SU-DHL-6 (cell line): ENCODE measurements at regions not wholly inside any gene's neighbourhood (a gene's known extent, or its start where the extent isn't known, plus 50 kb on each side); places are given as distances from the start of the nearest gene placed in this dataset.

ENCODE experiments used
- EZH2phosphoT487 ChIP-seq: fragments of 200-600 bp; sonication (generic), shearing (Covaris generic); conservative IDR thresholded peaks from 2 replicates; pipeline ENCODE4 v1.6.1; 2018; ENCODE audit warnings: mild to moderate bottlenecking, antibody characterized with exemption, low read length, moderate library complexity, mixed read lengths
- TF ChIP-seq, protein P1 (sequence below): fragments of 200-600 bp; sonication (generic); IDR thresholded peaks from one replicate; pipeline ENCODE4 v1.5.1; 2017; ENCODE audit warnings: antibody characterized with exemption, mild to moderate bottlenecking, low read length, moderate library complexity; ENCODE audit not compliant: insufficient read depth, poor library complexity, severe bottlenecking

DNA sequence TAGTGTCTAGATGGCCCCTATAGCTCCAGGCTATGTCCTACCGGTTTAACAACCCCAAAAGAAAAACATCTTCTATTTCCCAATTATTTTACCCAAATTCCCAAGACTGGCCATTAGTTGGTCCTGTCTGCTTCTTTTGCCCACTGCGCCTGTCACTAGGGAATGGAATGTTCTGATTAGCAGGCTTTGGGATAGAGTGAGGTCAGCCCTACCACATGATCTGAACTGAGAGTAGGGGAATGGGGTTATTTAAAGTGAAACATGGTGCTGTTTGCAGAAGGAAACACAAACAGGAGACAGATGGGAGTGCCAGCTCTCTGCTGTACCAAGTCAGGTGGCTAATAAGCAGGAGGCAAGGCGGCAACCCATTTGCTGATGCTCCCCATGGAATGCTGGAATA is 635.6 kb upstream of the CFAP20DC start:
- TF ChIP-seq, protein P1, sequence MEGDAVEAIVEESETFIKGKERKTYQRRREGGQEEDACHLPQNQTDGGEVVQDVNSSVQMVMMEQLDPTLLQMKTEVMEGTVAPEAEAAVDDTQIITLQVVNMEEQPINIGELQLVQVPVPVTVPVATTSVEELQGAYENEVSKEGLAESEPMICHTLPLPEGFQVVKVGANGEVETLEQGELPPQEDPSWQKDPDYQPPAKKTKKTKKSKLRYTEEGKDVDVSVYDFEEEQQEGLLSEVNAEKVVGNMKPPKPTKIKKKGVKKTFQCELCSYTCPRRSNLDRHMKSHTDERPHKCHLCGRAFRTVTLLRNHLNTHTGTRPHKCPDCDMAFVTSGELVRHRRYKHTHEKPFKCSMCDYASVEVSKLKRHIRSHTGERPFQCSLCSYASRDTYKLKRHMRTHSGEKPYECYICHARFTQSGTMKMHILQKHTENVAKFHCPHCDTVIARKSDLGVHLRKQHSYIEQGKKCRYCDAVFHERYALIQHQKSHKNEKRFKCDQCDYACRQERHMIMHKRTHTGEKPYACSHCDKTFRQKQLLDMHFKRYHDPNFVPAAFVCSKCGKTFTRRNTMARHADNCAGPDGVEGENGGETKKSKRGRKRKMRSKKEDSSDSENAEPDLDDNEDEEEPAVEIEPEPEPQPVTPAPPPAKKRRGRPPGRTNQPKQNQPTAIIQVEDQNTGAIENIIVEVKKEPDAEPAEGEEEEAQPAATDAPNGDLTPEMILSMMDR: no peak
- TF ChIP-seq EZH2phosphoT487: no peak
